ENCODE measurements at regions not wholly inside any gene's neighbourhood (a gene's known extent, or its start where the extent isn't known, plus 50 kb on each side); places are given as distances from the start of the nearest gene placed in this dataset.

DNA sequence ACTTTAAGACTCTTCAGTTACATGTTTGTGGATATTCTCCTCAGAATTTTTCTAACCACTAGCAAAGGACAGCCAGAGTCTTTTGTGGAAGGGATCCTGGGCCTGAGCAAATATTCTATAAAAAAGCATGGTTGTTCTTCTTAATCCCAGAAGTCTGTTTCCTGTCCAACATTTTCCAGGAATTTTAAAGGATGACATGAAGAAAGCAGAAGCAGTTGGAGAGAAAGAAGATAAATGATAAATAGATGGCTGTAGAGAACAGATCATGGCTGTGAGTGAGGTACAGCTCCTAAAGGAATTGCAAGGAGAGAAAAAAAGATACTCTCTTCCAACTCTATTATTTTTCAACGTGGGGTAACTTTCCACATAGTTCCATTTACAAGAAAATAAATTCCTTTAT, 91.8 kb upstream of the STEAP4 start:
- TF ChIP-seq, protein P1, sequence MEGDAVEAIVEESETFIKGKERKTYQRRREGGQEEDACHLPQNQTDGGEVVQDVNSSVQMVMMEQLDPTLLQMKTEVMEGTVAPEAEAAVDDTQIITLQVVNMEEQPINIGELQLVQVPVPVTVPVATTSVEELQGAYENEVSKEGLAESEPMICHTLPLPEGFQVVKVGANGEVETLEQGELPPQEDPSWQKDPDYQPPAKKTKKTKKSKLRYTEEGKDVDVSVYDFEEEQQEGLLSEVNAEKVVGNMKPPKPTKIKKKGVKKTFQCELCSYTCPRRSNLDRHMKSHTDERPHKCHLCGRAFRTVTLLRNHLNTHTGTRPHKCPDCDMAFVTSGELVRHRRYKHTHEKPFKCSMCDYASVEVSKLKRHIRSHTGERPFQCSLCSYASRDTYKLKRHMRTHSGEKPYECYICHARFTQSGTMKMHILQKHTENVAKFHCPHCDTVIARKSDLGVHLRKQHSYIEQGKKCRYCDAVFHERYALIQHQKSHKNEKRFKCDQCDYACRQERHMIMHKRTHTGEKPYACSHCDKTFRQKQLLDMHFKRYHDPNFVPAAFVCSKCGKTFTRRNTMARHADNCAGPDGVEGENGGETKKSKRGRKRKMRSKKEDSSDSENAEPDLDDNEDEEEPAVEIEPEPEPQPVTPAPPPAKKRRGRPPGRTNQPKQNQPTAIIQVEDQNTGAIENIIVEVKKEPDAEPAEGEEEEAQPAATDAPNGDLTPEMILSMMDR (optimal IDR thresholded peaks at IDR 0.05 in 1 of 3, IDR thresholded peaks at IDR 0.05 in 1 of 3, conservative IDR thresholded peaks at IDR 0.05 in 1 of 3; ENCODE audit: extremely low read depth in 1 of 3, insufficient read depth in 2 of 3, low read length in 3 of 3), result no peak
- no peak for TF ChIP-seq EZH2 (IDR thresholded peaks at IDR 0.05; ENCODE audit: low read length)
